GM12891 (cell line): ENCODE measurements at regions not wholly inside any gene's neighbourhood (a gene's known extent, or its start where the extent isn't known, plus 50 kb on each side); places are given as distances from the start of the nearest gene placed in this dataset.
"Not testable (repeated sequence)": the region's sequence is repeated elsewhere in the genome, so short reads cannot be mapped to it uniquely, and the experiment has no call there.

Experiments
- DNase-seq: peaks from one replicate; pipeline ENCODE4 v3.0.0; 2011; ENCODE audit warnings: low spot score; ENCODE audit not compliant: insufficient read length
- FAIRE-seq: peaks from 2 replicates; lab custom pipeline; 2011; peaks lifted over from hg19 to GRCh38; lab: Jason Lieb, UNC
- PAX5 ChIP-seq: IDR thresholded peaks from 2 replicates; pipeline ENCODE4 v1.6.1; 2011; ENCODE audit warnings: low read length, moderate library complexity, mild to moderate bottlenecking; ENCODE audit not compliant: insufficient read depth, severe bottlenecking
- POLR2A ChIP-seq: IDR thresholded peaks from 2 replicates; pipeline ENCODE4 v1.6.1; 2011; ENCODE audit warnings: low read depth, low read length, control low read depth
- POLR2AphosphoS5 ChIP-seq: IDR thresholded peaks from 2 replicates; pipeline ENCODE4 v1.6.1; 2011; ENCODE audit warnings: low read depth, low read length, control low read depth
- POU2F2 ChIP-seq: IDR thresholded peaks from 2 replicates; pipeline ENCODE4 v1.6.1; 2011; ENCODE audit warnings: low read depth, mild to moderate bottlenecking, control low read depth, low read length, moderate library complexity
- SPI1 ChIP-seq: IDR thresholded peaks from 2 replicates; pipeline ENCODE4 v1.6.1; 2011; ENCODE audit warnings: low read depth, low read length, control low read depth
- TAF1 ChIP-seq: IDR thresholded peaks from 2 replicates; pipeline ENCODE4 v1.6.1; 2011; ENCODE audit warnings: low read depth, low read length, control low read depth

- no peak for TF ChIP-seq POLR2A
- TF ChIP-seq POLR2AphosphoS5: no peak
- TF ChIP-seq TAF1: no peak
- TF ChIP-seq POU2F2: no peak
- DNase-seq (no peak), FAIRE-seq (no peak)
Observed at GRCh38 chr11:70557742-70558485, 159.6 kb downstream of the CTTN start.

GRCh38 chr11:70558681-70559080 lies 160.4 kb downstream of the CTTN start:
- TF ChIP-seq SPI1: no peak
- no peak for TF ChIP-seq TAF1
- no peak for TF ChIP-seq POLR2A
- TF ChIP-seq POLR2AphosphoS5: no peak
- TF ChIP-seq POU2F2: no peak
- no peak for TF ChIP-seq PAX5
- DNase-seq (no peak), FAIRE-seq (no peak)

GRCh38 chr11:70559516-70559915 lies 161.2 kb downstream of the CTTN start:
- no peak for FAIRE-seq
- TF ChIP-seq POLR2A: no peak
- TF ChIP-seq PAX5: no peak
- TF ChIP-seq POLR2AphosphoS5: no peak
- no peak for TF ChIP-seq TAF1
- TF ChIP-seq POU2F2: no peak
- TF ChIP-seq SPI1: no peak
- no peak for DNase-seq

- DNase-seq, FAIRE-seq: not testable (repeated sequence)
Observed at GRCh38 chr11:70560621-70561020, 162.3 kb downstream of the CTTN start.

GRCh38 chr11:70566768-70567530 lies 168.6 kb downstream of the CTTN start:
- TF ChIP-seq POLR2A: no peak
- no peak for TF ChIP-seq SPI1
- no peak for TF ChIP-seq POLR2AphosphoS5
- no peak for TF ChIP-seq PAX5
- TF ChIP-seq POU2F2: no peak
- TF ChIP-seq TAF1: no peak
- FAIRE-seq: no peak
- no peak for DNase-seq

- FAIRE-seq (no peak), DNase-seq (no peak)
- TF ChIP-seq POU2F2: no peak
- no peak for TF ChIP-seq TAF1
- TF ChIP-seq POLR2A: no peak
- TF ChIP-seq SPI1: no peak
- no peak for TF ChIP-seq POLR2AphosphoS5
- TF ChIP-seq PAX5: no peak
Observed at GRCh38 chr11:70567680-70568034, 169.3 kb downstream of the CTTN start.

GRCh38 chr11:70568035-70568813 lies 169.9 kb downstream of the CTTN start:
- no peak for TF ChIP-seq TAF1
- TF ChIP-seq POU2F2: no peak
- TF ChIP-seq SPI1: no peak
- TF ChIP-seq POLR2AphosphoS5: no peak
- TF ChIP-seq POLR2A: no peak
- TF ChIP-seq PAX5: no peak
- no peak for FAIRE-seq
- no peak for DNase-seq

GRCh38 chr11:70568814-70569617 lies 170.7 kb downstream of the CTTN start:
- TF ChIP-seq POU2F2: no peak
- TF ChIP-seq POLR2AphosphoS5: no peak
- TF ChIP-seq PAX5: no peak
- no peak for TF ChIP-seq POLR2A
- no peak for TF ChIP-seq TAF1
- no peak for TF ChIP-seq SPI1
- FAIRE-seq (no peak), DNase-seq (no peak)

GRCh38 chr11:70569618-70569890 lies 171.2 kb downstream of the CTTN start:
- no peak for FAIRE-seq
- TF ChIP-seq SPI1: no peak
- TF ChIP-seq POU2F2: no peak
- no peak for TF ChIP-seq TAF1
- no peak for TF ChIP-seq POLR2AphosphoS5
- TF ChIP-seq POLR2A: no peak
- TF ChIP-seq PAX5: no peak
- no peak for DNase-seq
